Hematopoietic multipotent progenitor cell treated with erythropoietin and hydrocortisone succinate and interleukin-3 and kit ligand, for 6 days (in vitro differentiated cells): ENCODE measurements at regions not wholly inside any gene's neighbourhood (a gene's known extent, or its start where the extent isn't known, plus 50 kb on each side); places are given as distances from the start of the nearest gene placed in this dataset.
"Not testable (repeated sequence)": the region's sequence is repeated elsewhere in the genome, so short reads cannot be mapped to it uniquely, and the experiment has no call there.

Experiments
- DNase-seq: peaks from one replicate; pipeline ENCODE4 v3.0.0-alpha.2; 2015

- no peak for DNase-seq
Measured at GRCh38 chr10:33066558-33067236, 108.7 kb upstream of the ITGB1 start.

GRCh38 chr10:33065111-33065510 lies 107.1 kb upstream of the ITGB1 start:
- no peak for DNase-seq

DNA sequence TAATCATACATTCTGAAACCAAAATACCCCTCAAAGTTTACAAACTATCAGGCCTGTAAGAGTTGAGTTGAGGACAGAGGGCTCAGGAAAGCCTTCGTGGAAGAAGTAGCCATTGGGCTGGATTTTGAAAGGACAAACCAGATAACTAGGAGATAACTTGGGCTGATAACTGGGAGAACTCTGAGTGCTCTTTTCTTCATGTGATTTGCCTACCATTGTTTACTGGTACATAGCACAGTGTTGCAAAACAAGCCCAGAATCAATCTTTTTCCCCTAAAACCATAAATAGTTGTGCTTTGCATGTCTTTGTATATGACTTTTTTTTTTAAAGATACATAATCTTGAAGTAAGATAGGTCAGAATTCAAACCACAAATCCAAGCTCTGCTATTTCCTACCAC lies 106.7 kb upstream of the ITGB1 start:
- DNase-seq = no peak

GRCh38 chr10:33057620-33058019 lies 99.6 kb upstream of the ITGB1 start:
- no peak for DNase-seq

GRCh38 chr10:33056828-33057596 lies 99.0 kb upstream of the ITGB1 start:
- no peak for DNase-seq

DNA sequence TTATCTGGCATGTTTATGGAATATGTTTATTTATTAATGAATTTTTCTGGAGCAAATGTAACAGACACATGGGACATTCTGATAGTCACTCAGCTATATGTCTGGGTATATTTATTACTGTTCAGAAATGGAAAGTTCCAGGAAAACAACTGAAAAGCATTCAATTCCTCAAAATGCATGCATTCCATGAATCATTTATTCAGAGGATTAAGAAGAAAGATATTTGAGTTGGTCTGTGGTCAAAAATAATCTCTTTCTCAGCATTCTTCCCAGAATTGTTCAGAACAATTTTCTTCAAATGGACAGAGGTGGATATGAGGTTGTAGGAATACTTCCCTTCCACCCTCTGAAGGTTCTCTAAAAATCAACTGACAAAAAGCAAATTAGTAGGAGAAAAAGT lies 97.6 kb upstream of the ITGB1 start:
- no peak for DNase-seq

- DNase-seq = no peak
Measured at GRCh38 chr10:33052915-33053810, 95.1 kb upstream of the ITGB1 start.

- no peak for DNase-seq
Measured at GRCh38 chr10:33052263-33052875, 94.3 kb upstream of the ITGB1 start.

- not testable (repeated sequence) for DNase-seq
Measured at GRCh38 chr10:33049963-33050920, 92.2 kb upstream of the ITGB1 start.

GRCh38 chr10:33048223-33048622 lies 90.2 kb upstream of the ITGB1 start:
- DNase-seq = no peak

DNA sequence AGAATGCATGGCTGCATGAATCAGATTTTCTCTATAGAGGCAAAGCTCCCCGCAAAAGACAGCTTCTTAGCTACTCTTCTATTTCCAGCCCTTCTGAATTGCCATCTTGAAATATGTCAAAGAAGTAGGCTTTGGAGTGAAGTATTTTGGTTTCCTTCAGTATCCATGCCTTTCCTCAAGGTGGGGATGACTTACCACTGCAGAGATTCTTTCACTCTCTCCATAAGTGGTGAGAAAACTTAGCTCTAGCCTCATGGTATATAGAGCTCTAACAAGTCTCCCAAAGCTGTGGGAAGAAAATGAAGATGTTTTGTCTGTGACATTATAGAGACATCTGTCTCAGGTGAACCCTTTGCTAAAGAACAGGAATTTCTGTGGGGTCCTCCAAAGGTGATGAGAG lies 89.6 kb upstream of the ITGB1 start:
- no peak for DNase-seq

DNA sequence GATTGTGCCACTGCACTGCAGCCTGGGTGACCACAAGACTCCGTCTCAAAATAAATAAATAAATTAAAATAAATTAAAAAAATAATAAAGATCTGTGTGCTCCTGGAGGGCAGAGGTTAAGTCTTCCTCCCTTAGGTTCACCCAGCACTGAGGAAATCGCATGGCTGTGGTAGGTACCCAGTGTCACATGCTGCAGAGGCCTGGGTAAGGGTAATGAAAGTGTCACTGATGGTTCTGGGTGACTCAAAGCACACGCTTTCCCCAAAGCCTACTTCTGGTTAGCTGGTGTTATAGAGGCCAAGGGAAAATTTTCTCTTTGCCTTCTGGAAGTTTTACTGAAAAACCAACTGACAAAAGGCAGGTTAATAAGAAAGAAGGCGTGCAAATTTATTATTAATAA lies 88.8 kb upstream of the ITGB1 start:
- DNase-seq = no peak

GRCh38 chr10:33045421-33045820 lies 87.4 kb upstream of the ITGB1 start:
- no peak for DNase-seq

DNA sequence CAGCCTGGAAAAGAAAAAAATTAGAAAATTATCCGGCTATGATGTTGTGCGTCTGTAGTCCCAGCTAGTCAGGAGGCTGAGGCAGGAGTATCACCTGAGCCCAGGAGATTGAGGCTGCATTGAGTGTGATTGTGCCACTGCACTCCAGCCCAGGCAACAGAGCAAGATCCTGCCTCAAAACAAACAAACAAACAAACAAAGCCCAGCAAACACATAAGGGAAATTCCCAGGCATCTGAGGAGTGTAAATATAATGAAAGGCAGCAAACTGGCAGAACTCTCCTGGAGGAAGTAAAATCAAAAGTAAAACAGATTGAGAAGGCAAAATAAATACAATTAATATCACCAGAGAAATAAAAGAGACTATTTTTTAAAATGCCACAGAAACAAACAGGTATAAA lies 84.5 kb upstream of the ITGB1 start:
- no peak for DNase-seq

DNA sequence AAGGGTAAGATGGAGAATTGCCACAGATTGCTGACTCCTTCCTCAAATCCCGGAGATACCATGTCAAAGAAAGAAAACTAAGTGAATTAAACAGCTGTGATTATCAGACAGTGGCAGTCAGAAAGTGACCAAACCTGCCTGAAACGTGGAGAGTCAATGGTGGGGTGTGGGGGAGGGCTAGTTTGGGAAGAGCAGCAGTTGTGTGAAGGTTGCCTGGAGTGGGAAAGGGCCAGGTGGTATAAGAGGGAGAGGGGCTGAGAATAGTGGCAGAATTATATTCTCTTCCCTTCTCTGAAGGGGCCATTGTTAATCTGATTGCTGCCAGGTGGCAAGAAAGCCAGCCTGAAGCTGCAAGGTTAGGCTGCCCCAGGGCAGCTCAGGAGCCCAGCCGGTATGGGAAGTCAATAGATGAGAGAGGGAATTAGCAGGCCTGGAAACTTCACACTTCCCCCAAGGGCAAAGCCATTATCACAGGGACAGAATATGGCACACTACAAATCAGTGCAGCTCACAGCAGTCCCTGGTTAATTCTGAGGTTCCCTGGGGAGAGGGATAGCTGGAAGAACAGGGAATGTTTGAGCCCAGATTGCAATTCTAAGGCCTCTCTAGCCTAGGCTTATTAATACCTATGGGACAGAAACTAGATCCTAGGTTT lies 83.9 kb upstream of the ITGB1 start:
- no peak for DNase-seq

GRCh38 chr10:33040436-33040835 lies 82.4 kb upstream of the ITGB1 start:
- no peak for DNase-seq

GRCh38 chr10:33039181-33039580 lies 81.2 kb upstream of the ITGB1 start:
- no peak for DNase-seq

GRCh38 chr10:33038672-33039071 lies 80.6 kb upstream of the ITGB1 start:
- DNase-seq = no peak

- no peak for DNase-seq
Measured at GRCh38 chr10:33037726-33038125, 79.7 kb upstream of the ITGB1 start.

- no peak for DNase-seq
Measured at GRCh38 chr10:33036670-33037069, 78.6 kb upstream of the ITGB1 start.

- no peak for DNase-seq
Measured at GRCh38 chr10:33035411-33035810, 77.4 kb upstream of the ITGB1 start.
